ENCODE measurements at regions not wholly inside any gene's neighbourhood (a gene's known extent, or its start where the extent isn't known, plus 50 kb on each side); places are given as distances from the start of the nearest gene placed in this dataset.

- H3K27me3 ChIP-seq (ENCODE audit: control insufficient read depth in 2 of 2, insufficient read depth in 2 of 2, low read length in 2 of 2) = no peaks in the 10 kb centered on the region
- H3K79me2 ChIP-seq (ENCODE audit: insufficient read depth, low read length) = no peaks in the 10 kb centered on the region
- H3K27me3 Mint-ChIP-seq (ENCODE audit: low read depth in 3 of 3) = peaks cover 0 to 2% (median under 1%) of the 10 kb centered on the region in 3 donors
- no peaks in the 10 kb centered on the region for H3K36me3 ChIP-seq (replicated peaks in 1 of 2; ENCODE audit: control insufficient read depth in 1 of 2, insufficient read depth in 2 of 2, low read length in 2 of 2)
- no peak for TF ChIP-seq CTCF (IDR thresholded peaks at IDR 0.05)
- H3K9me3 Mint-ChIP-seq = peaks cover 0 to 2% (median 0%) of the 10 kb centered on the region in 7 donors
- H3K4me3 Mint-ChIP-seq = no peak overlapping the region
- H3K36me3 Mint-ChIP-seq = no peaks in the 10 kb centered on the region
- no peak overlapping the region for H3K27ac Mint-ChIP-seq
- no peak overlapping the region for H3K4me2 ChIP-seq (replicated peaks; ENCODE audit: extremely low read depth, low read length, poor library complexity, severe bottlenecking)
- H3K27ac ChIP-seq (ENCODE audit: low read depth in 1 of 2, low read length in 2 of 2) = no peak overlapping the region
- no peaks in the 10 kb centered on the region for H3K9me3 ChIP-seq (replicated peaks in 1 of 2; ENCODE audit: control insufficient read depth in 1 of 2, insufficient read depth in 1 of 2, low read length in 2 of 2)
- H3K4me1 ChIP-seq (ENCODE audit: control insufficient read depth in 1 of 2, insufficient read depth in 2 of 2, low read length in 2 of 2) = peaks cover 10 to 12% of the 10 kb centered on the region in 2 donors
- H4K20me1 ChIP-seq (ENCODE audit: insufficient read depth, low read length) = no peaks in the 10 kb centered on the region
- DNase-seq = no peak
- H2AFZ ChIP-seq (ENCODE audit: insufficient read depth, low read depth, low read length, poor library complexity, severe bottlenecking) = no peak overlapping the region
- H3K9ac ChIP-seq (ENCODE audit: insufficient read depth, low read length, poor library complexity, severe bottlenecking) = no peak overlapping the region
- H3K4me3 ChIP-seq (replicated peaks in 1 of 3; ENCODE audit: low read depth in 2 of 3, low read length in 3 of 3) = no peak overlapping the region
- H3K4me1 Mint-ChIP-seq = peaks cover 19% of the 10 kb centered on the region
- WGBS (ENCODE audit: insufficient coverage) = 96% methylated on average over 4 of the region's 5 CpGs
- intact Hi-C loops (cut with micrococcal nuclease) = no loop called here
Measured at GRCh38 chr4:152102436-152103000, 341.7 kb upstream of the GATB start.

GRCh38 chr4:152101556-152102435, 341.0 kb upstream of the GATB start:
- Histone ChIP-seq H3K4me1 (ENCODE audit: control insufficient read depth in 1 of 2, insufficient read depth in 2 of 2, low read length in 2 of 2) (peaks cover 10 to 12% of the 10 kb centered on the region in 2 donors), H3K9me3 (replicated peaks in 1 of 2; ENCODE audit: control insufficient read depth in 1 of 2, insufficient read depth in 1 of 2, low read length in 2 of 2) (no peaks in the 10 kb centered on the region)

More at GRCh38 chr4:152101556-152102435, 341.0 kb upstream of the GATB start:
- H3K9me3 Mint-ChIP-seq = peaks cover 0 to 2% (median 0%) of the 10 kb centered on the region in 7 donors
- intact Hi-C loops (cut with micrococcal nuclease) = no loop called here
- DNase-seq = no peak
- Histone ChIP-seq H3K9ac (ENCODE audit: insufficient read depth, low read length, poor library complexity, severe bottlenecking) (no peak overlapping the region), H2AFZ (ENCODE audit: insufficient read depth, low read depth, low read length, poor library complexity, severe bottlenecking) (no peak overlapping the region), H4K20me1 (ENCODE audit: insufficient read depth, low read length) (no peaks in the 10 kb centered on the region), H3K27me3 (ENCODE audit: control insufficient read depth in 2 of 2, insufficient read depth in 2 of 2, low read length in 2 of 2) (no peaks in the 10 kb centered on the region), H3K27ac (ENCODE audit: low read depth in 1 of 2, low read length in 2 of 2) (no peak overlapping the region), H3K4me3 (replicated peaks in 1 of 3; ENCODE audit: low read depth in 2 of 3, low read length in 3 of 3) (no peak overlapping the region), H3K4me2 (replicated peaks; ENCODE audit: extremely low read depth, low read length, poor library complexity, severe bottlenecking) (no peak overlapping the region), H3K36me3 (replicated peaks in 1 of 2; ENCODE audit: control insufficient read depth in 1 of 2, insufficient read depth in 2 of 2, low read length in 2 of 2) (no peaks in the 10 kb centered on the region), H3K79me2 (ENCODE audit: insufficient read depth, low read length) (no peaks in the 10 kb centered on the region)
- no peak for TF ChIP-seq CTCF (IDR thresholded peaks at IDR 0.05)
- peaks cover 0 to 2% (median 0%) of the 10 kb centered on the region in 3 donors for H3K27me3 Mint-ChIP-seq (ENCODE audit: low read depth in 3 of 3)
- WGBS (ENCODE audit: insufficient coverage) = 88% methylated on average over 5 of the region's 8 CpGs
- H3K4me3 Mint-ChIP-seq = no peak overlapping the region
- H3K36me3 Mint-ChIP-seq = no peaks in the 10 kb centered on the region
- peaks cover 19% of the 10 kb centered on the region for H3K4me1 Mint-ChIP-seq
- H3K27ac Mint-ChIP-seq = no peak overlapping the region

Measured in CD14-positive monocyte (primary cell).